B cell (primary cell): ENCODE measurements at regions not wholly inside any gene's neighbourhood (a gene's known extent, or its start where the extent isn't known, plus 50 kb on each side); places are given as distances from the start of the nearest gene placed in this dataset.

Experiments used
- ATAC-seq: fragments of 200-7000 bp; cut with Tn5 transposase; one replicate; pipeline ENCODE4 v1.10.0; 2021; ENCODE audit warnings: low read depth, mild to moderate bottlenecking, moderate number of reproducible peaks, moderate library complexity
- CTCF ChIA-PET: fragments of 350-600 bp; sonication (Branson Sonifier 250); formaldehyde crosslinking; loops from one replicate; lab custom pipeline; 2021; ENCODE audit warnings: antibody characterized with exemption, inconsistent platforms; lab: Charles Lee
- POLR2A ChIA-PET: fragments of 350-600 bp; sonication (Branson Sonifier 250); formaldehyde crosslinking; loops from one replicate; lab custom pipeline; 2021; ENCODE audit warnings: antibody characterized with exemption; lab: Charles Lee
- DNase-seq: peaks from one replicate; pipeline ENCODE4 v3.0.0; 2013
- H2AFZ ChIP-seq: 2 replicates; pipeline ENCODE4 v1.6.1; 2012; ENCODE audit warnings: mild to moderate bottlenecking, low read depth, low read length; ENCODE audit not compliant: insufficient read depth, poor library complexity, severe bottlenecking
- H3K27ac ChIP-seq, 2 donors: 1 replicate in 1 of 2; 2 replicates in 1 of 2; pipeline ENCODE4 v1.5.1; 2012 to 2013; ENCODE audit warnings: low read length in 2 of 2, mild to moderate bottlenecking in 2 of 2, moderate library complexity in 1 of 2
- H3K27me3 ChIP-seq, 4 experiments: fragments of 200-600 bp in 1 of 4; sonication (generic) in 1 of 4; replicated peaks in 1 of 4; 1 replicate in 2 of 4; 2 replicates in 2 of 4; pipeline versions ENCODE4 v1.6.1 to v1.7.0; 2013 to 2016; ENCODE audit warnings: low read length in 3 of 4, mild to moderate bottlenecking in 2 of 4, mixed read lengths in 1 of 4, moderate library complexity in 1 of 4; ENCODE audit not compliant: insufficient read depth in 4 of 4, control insufficient read depth in 3 of 4; ENCODE audit errors: control extremely low read depth in 1 of 4
- H3K36me3 ChIP-seq, 2 experiments: replicated peaks in 1 of 2; 1 replicate in 1 of 2; 2 replicates in 1 of 2; pipeline versions ENCODE4 v1.6.1 to v1.7.1; 2013; ENCODE audit warnings: low read length in 1 of 2; ENCODE audit not compliant: insufficient read depth in 2 of 2, control insufficient read depth in 1 of 2; ENCODE audit errors: control extremely low read depth in 1 of 2, extremely low read depth in 1 of 2
- H3K4me1 ChIP-seq, 2 donors: fragments of 200-600 bp in 1 of 2; sonication (generic) in 1 of 2; 1 replicate in 1 of 2; 2 replicates in 1 of 2; pipeline versions ENCODE4 v1.5.1 to v1.6.1; 2013 to 2017; ENCODE audit warnings: low read length in 2 of 2; ENCODE audit not compliant: control insufficient read depth in 2 of 2, insufficient read depth in 2 of 2
- H3K4me2 ChIP-seq: replicated peaks from 2 replicates; pipeline ENCODE3; 2012; ENCODE audit warnings: mild to moderate bottlenecking, low read depth, low read length; ENCODE audit not compliant: poor library complexity, severe bottlenecking
- H3K4me3 ChIP-seq, 5 experiments: fragments of 200-600 bp in 1 of 5; sonication (generic) in 1 of 5; 1 replicate in 3 of 5; 2 replicates in 2 of 5; pipeline versions ENCODE4 v1.5.1 to v1.7.0; 2011 to 2016; ENCODE audit warnings: low read length in 4 of 5, mild to moderate bottlenecking in 4 of 5, low read depth in 2 of 5, control low read depth in 1 of 5, moderate library complexity in 1 of 5; ENCODE audit not compliant: insufficient read depth in 1 of 5; ENCODE audit errors: control extremely low read depth in 1 of 5, extremely low read depth in 1 of 5
- H3K79me2 ChIP-seq: fragments of 200-600 bp; sonication (generic); one replicate; pipeline ENCODE4 v1.6.0; 2016; ENCODE audit warnings: low read length; ENCODE audit not compliant: control insufficient read depth, insufficient read depth
- H3K9ac ChIP-seq: fragments of 200-600 bp; sonication (generic); 2 replicates; pipeline ENCODE4 v1.6.1; 2017; ENCODE audit warnings: mild to moderate bottlenecking, low read length, moderate library complexity
- H3K9me3 ChIP-seq, 3 donors: one replicate each; pipeline versions ENCODE4 v1.6.1 to v1.7.1; 2013; ENCODE audit warnings: low read length in 2 of 3; ENCODE audit not compliant: control insufficient read depth in 2 of 3, insufficient read depth in 1 of 3; ENCODE audit errors: control extremely low read depth in 1 of 3
- H4K20me1 ChIP-seq: 2 replicates; pipeline ENCODE4 v1.6.0; 2012; ENCODE audit warnings: mild to moderate bottlenecking, low read length; ENCODE audit not compliant: insufficient read depth, control insufficient read depth, poor library complexity, severe bottlenecking
- H3K27ac Mint-ChIP-seq: one replicate; pipeline ENCODE4 v1.8.0; 2021; ENCODE audit warnings: mixed read lengths
- H3K27me3 Mint-ChIP-seq: one replicate; pipeline ENCODE4 v1.8.0; 2021; ENCODE audit warnings: mixed read lengths
- H3K4me1 Mint-ChIP-seq: one replicate; pipeline ENCODE4 v1.8.0; 2021; ENCODE audit warnings: mixed read lengths
- H3K4me3 Mint-ChIP-seq: one replicate; pipeline ENCODE4 v1.8.0; 2021; ENCODE audit warnings: mixed read lengths
- H3K9me3 Mint-ChIP-seq: one replicate; pipeline ENCODE4 v1.8.0; 2022; ENCODE audit warnings: mixed read lengths; ENCODE audit not compliant: insufficient read depth
- EZH2 ChIP-seq: IDR thresholded peaks from 2 replicates; pipeline ENCODE4 v1.6.1; 2012; ENCODE audit warnings: borderline replicate concordance, low read depth, mild to moderate bottlenecking, moderate library complexity, low read length; ENCODE audit not compliant: insufficient read depth, poor library complexity, severe bottlenecking
- WGBS: methylation state at CpG from one replicate; pipeline ENCODE4 v1.1.5; 2013; ENCODE audit warnings: missing lambda C conversion rate; ENCODE audit not compliant: insufficient coverage; 5-methylcytosine and 5-hydroxymethylcytosine counted together
- intact Hi-C: fragments of 100-400 bp; cut with micrococcal nuclease; formaldehyde crosslinking; loops from one replicate; pipeline ENCODE4 v1.10.0; 2022
- TF ChIP-seq, protein P1 (sequence below): fragments of 200-600 bp; IDR thresholded peaks from one replicate; pipeline ENCODE4 v1.8.0; 2022; ENCODE audit warnings: antibody characterized with exemption, mild to moderate bottlenecking

DNA sequence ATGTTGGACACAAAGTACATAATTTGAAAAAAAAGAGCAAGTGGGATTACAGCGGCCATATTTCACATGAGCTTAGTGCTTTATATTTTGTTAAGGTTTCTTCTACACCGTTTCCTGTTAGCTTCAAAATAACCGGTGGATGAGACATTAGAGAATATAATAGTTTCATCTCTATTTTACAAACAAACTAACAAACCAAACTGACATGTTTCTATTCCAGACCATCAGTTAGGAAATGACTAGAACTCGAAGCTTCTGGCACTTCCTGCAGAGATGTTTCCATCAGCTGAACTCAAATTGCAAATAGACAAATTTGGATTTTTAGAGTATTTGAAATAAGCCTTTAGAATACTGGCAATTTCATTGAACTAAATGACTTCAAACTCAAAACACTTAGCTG, 86.5 kb downstream of the MTRR start:
- Mint-ChIP-seq H3K4me3 (no peak overlapping the region), H3K27ac (no peak overlapping the region)

DNA sequence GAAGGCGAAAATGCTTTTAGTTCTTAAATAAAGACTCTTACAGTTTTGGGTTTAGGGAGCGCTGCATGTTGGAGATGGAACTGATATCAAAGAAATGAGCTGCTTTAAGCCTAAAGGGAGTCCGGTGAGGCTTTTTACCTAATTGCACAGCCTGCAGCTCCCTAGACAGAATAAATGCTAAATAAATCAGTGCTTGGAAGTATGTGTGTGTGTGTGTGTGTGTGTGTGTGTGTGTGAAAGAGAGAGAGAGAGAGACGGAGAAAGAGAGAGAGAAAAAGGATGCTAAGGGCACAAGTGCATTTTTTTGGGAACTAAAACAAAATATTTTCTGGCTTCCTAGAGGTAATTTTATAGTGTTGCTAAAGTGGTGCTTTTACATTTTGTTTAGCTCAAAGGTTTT, 88.4 kb downstream of the MTRR start:
- WGBS = 88% methylated on average over 2 of the region's 4 CpGs
- TF ChIP-seq, protein P1, sequence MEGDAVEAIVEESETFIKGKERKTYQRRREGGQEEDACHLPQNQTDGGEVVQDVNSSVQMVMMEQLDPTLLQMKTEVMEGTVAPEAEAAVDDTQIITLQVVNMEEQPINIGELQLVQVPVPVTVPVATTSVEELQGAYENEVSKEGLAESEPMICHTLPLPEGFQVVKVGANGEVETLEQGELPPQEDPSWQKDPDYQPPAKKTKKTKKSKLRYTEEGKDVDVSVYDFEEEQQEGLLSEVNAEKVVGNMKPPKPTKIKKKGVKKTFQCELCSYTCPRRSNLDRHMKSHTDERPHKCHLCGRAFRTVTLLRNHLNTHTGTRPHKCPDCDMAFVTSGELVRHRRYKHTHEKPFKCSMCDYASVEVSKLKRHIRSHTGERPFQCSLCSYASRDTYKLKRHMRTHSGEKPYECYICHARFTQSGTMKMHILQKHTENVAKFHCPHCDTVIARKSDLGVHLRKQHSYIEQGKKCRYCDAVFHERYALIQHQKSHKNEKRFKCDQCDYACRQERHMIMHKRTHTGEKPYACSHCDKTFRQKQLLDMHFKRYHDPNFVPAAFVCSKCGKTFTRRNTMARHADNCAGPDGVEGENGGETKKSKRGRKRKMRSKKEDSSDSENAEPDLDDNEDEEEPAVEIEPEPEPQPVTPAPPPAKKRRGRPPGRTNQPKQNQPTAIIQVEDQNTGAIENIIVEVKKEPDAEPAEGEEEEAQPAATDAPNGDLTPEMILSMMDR = no peak
- no peak for TF ChIP-seq EZH2
- H3K9ac ChIP-seq = no peak overlapping the region

More for the DNA sequence above, 86.5 kb downstream of the MTRR start:
- H2AFZ ChIP-seq = no peak overlapping the region
- H3K4me3 ChIP-seq = no peak overlapping the region
- no peaks in the 10 kb centered on the region for H3K27me3 ChIP-seq
- TF ChIP-seq EZH2 = no peak
- TF ChIP-seq, protein P1 = no peak
- intact Hi-C loops = no loop called here
- H3K9ac ChIP-seq = no peak overlapping the region
- ChIA-PET POLR2A (no interaction called here), CTCF (no interaction called here)
- H3K9me3 Mint-ChIP-seq = peaks cover 3% of the 10 kb centered on the region
- peaks cover 0 to 4% of the 10 kb centered on the region in 2 donors for H3K4me1 ChIP-seq
- H3K4me2 ChIP-seq = no peak overlapping the region
- no peak for ATAC-seq
- no peaks in the 10 kb centered on the region for H4K20me1 ChIP-seq
- peaks cover 6% of the 10 kb centered on the region for H3K4me1 Mint-ChIP-seq
- peaks cover 3% of the 10 kb centered on the region for H3K27me3 Mint-ChIP-seq
- no peaks in the 10 kb centered on the region for H3K36me3 ChIP-seq
- no CpG with 5 or more reads among the region's 4 CpGs for WGBS
- no peaks in the 10 kb centered on the region for H3K9me3 ChIP-seq
- no peak overlapping the region for H3K27ac ChIP-seq
- DNase-seq = no peak
- H3K79me2 ChIP-seq = no peaks in the 10 kb centered on the region

More for the DNA sequence above, 88.4 kb downstream of the MTRR start:
- H3K79me2 ChIP-seq = no peaks in the 10 kb centered on the region
- ATAC-seq = no peak
- Mint-ChIP-seq H3K27me3 (no peaks in the 10 kb centered on the region), H3K4me1 (peaks cover 7% of the 10 kb centered on the region), H3K4me3 (no peak overlapping the region), H3K27ac (no peak overlapping the region), H3K9me3 (no peaks in the 10 kb centered on the region)
- peaks cover 0 to 4% of the 10 kb centered on the region in 2 donors for H3K4me1 ChIP-seq
- H3K4me3 ChIP-seq = no peak overlapping the region
- H3K36me3 ChIP-seq = no peaks in the 10 kb centered on the region
- H3K9me3 ChIP-seq = no peaks in the 10 kb centered on the region
- no peak for DNase-seq
- CTCF ChIA-PET = interaction anchor here (0.7 to 0.8 kb wide), 2 partner anchors 29 to 886 kb away, joined by 3 read pairs; no protein-coding TSS in a partner anchor
- POLR2A ChIA-PET = no interaction called here
- H4K20me1 ChIP-seq = no peaks in the 10 kb centered on the region
- no peak overlapping the region for H3K27ac ChIP-seq
- no peak overlapping the region for H3K4me2 ChIP-seq
- no peaks in the 10 kb centered on the region for H3K27me3 ChIP-seq
- intact Hi-C loops = no loop called here
- H2AFZ ChIP-seq = no peak overlapping the region
